ENCODE measurements at regions not wholly inside any gene's neighbourhood (a gene's known extent, or its start where the extent isn't known, plus 50 kb on each side); places are given as distances from the start of the nearest gene placed in this dataset.

- Histone ChIP-seq H3K14ac (ENCODE audit: low read length) (no peak overlapping the region), H3K4ac (ENCODE audit: low read length) (no peak overlapping the region), H3K9me3 (replicated peaks in 1 of 2; ENCODE audit: control insufficient read depth in 2 of 2, insufficient read depth in 1 of 2, low read depth in 1 of 2, low read length in 2 of 2) (no peaks in the 10 kb centered on the region), H2AK5ac (ENCODE audit: low read depth, low read length) (no peak overlapping the region), H4K91ac (ENCODE audit: low read depth, low read length, poor library complexity) (no peak overlapping the region), H2BK5ac (ENCODE audit: low read length) (no peak overlapping the region), H3K23ac (ENCODE audit: low read depth, low read length, poor library complexity) (no peak overlapping the region), H2AFZ (ENCODE audit: low read length) (no peak overlapping the region), H2BK120ac (ENCODE audit: low read depth, low read length) (no peak overlapping the region), H3K27ac (replicated peaks; ENCODE audit: low read length) (no peak overlapping the region), H3K27me3 (ENCODE audit: control insufficient read depth in 3 of 3, insufficient read depth in 3 of 3, low read depth in 1 of 3, low read length in 3 of 3) (no peaks in the 10 kb centered on the region), H2BK15ac (ENCODE audit: low read length) (no peak overlapping the region), H3K9ac (ENCODE audit: low read depth, low read length, poor library complexity) (no peak overlapping the region), H3K4me2 (ENCODE audit: insufficient read depth, low read length, poor library complexity, severe bottlenecking) (no peak overlapping the region), H3K4me3 (ENCODE audit: low read length in 2 of 2) (no peak overlapping the region), H3K18ac (ENCODE audit: low read length) (no peak overlapping the region), H2BK12ac (ENCODE audit: low read length) (no peak overlapping the region), H3K36me3 (replicated peaks in 1 of 2; ENCODE audit: control insufficient read depth in 2 of 2, insufficient read depth in 2 of 2, low read length in 2 of 2) (no peaks in the 10 kb centered on the region), H4K8ac (ENCODE audit: low read depth, low read length) (no peak overlapping the region), H3K4me1 (ENCODE audit: control insufficient read depth in 2 of 2, insufficient read depth in 1 of 2, low read depth in 1 of 2, low read length in 2 of 2) (no peaks in the 10 kb centered on the region), H3K79me1 (ENCODE audit: low read depth, low read length) (no peaks in the 10 kb centered on the region)
- no CpG with 5 or more reads among the region's 3 CpGs for WGBS, 2 donors (ENCODE audit: extremely low coverage in 2 of 2, insufficient read length in 2 of 2, insufficient replicate concordance in 1 of 2)
- DNase-seq (ENCODE audit: low spot score) = no peak
Observed at GRCh38 chr3:154898443-154898842, 181.7 kb upstream of the MME start.

GRCh38 chr3:154893813-154894212 lies 186.3 kb upstream of the MME start:
- Histone ChIP-seq H2BK5ac (ENCODE audit: low read length) (no peak overlapping the region), H3K79me1 (ENCODE audit: low read depth, low read length) (no peaks in the 10 kb centered on the region), H3K36me3 (replicated peaks in 1 of 2; ENCODE audit: control insufficient read depth in 2 of 2, insufficient read depth in 2 of 2, low read length in 2 of 2) (no peaks in the 10 kb centered on the region), H2AK5ac (ENCODE audit: low read depth, low read length) (no peak overlapping the region), H3K4me1 (ENCODE audit: control insufficient read depth in 2 of 2, insufficient read depth in 1 of 2, low read depth in 1 of 2, low read length in 2 of 2) (no peaks in the 10 kb centered on the region), H3K27me3 (ENCODE audit: control insufficient read depth in 3 of 3, insufficient read depth in 3 of 3, low read depth in 1 of 3, low read length in 3 of 3) (no peaks in the 10 kb centered on the region), H2BK15ac (ENCODE audit: low read length) (no peak overlapping the region), H2AFZ (ENCODE audit: low read length) (no peak overlapping the region), H3K9ac (ENCODE audit: low read depth, low read length, poor library complexity) (no peak overlapping the region), H3K4me3 (ENCODE audit: low read length in 2 of 2) (no peak overlapping the region), H2BK12ac (ENCODE audit: low read length) (no peak overlapping the region), H4K8ac (ENCODE audit: low read depth, low read length) (no peak overlapping the region), H3K27ac (replicated peaks; ENCODE audit: low read length) (no peak overlapping the region), H3K23ac (ENCODE audit: low read depth, low read length, poor library complexity) (no peak overlapping the region), H3K4me2 (ENCODE audit: insufficient read depth, low read length, poor library complexity, severe bottlenecking) (no peak overlapping the region), H4K91ac (ENCODE audit: low read depth, low read length, poor library complexity) (no peak overlapping the region), H3K14ac (ENCODE audit: low read length) (no peak overlapping the region), H3K18ac (ENCODE audit: low read length) (no peak overlapping the region), H3K9me3 (replicated peaks in 1 of 2; ENCODE audit: control insufficient read depth in 2 of 2, insufficient read depth in 1 of 2, low read depth in 1 of 2, low read length in 2 of 2) (no peaks in the 10 kb centered on the region), H3K4ac (ENCODE audit: low read length) (no peak overlapping the region), H2BK120ac (ENCODE audit: low read depth, low read length) (no peak overlapping the region)
- DNase-seq (ENCODE audit: low spot score) = no peak
- WGBS, 2 donors (ENCODE audit: extremely low coverage in 2 of 2, insufficient read length in 2 of 2, insufficient replicate concordance in 1 of 2) = no CpG with 5 or more reads among the region's 6 CpGs

- Histone ChIP-seq H3K18ac (ENCODE audit: low read length) (peak overlapping the region; percentile 61), H3K23ac (ENCODE audit: low read depth, low read length, poor library complexity) (no peak overlapping the region), H3K9me3 (replicated peaks in 1 of 2; ENCODE audit: control insufficient read depth in 2 of 2, insufficient read depth in 1 of 2, low read depth in 1 of 2, low read length in 2 of 2) (no peaks in the 10 kb centered on the region), H3K4me3 (ENCODE audit: low read length in 2 of 2) (no peak overlapping the region), H2BK12ac (ENCODE audit: low read length) (peak overlapping the region; percentile 35), H3K36me3 (replicated peaks in 1 of 2; ENCODE audit: control insufficient read depth in 2 of 2, insufficient read depth in 2 of 2, low read length in 2 of 2) (no peaks in the 10 kb centered on the region), H2BK5ac (ENCODE audit: low read length) (no peak overlapping the region), H3K79me1 (ENCODE audit: low read depth, low read length) (no peaks in the 10 kb centered on the region), H3K4me2 (ENCODE audit: insufficient read depth, low read length, poor library complexity, severe bottlenecking) (no peak overlapping the region), H2AFZ (ENCODE audit: low read length) (no peak overlapping the region), H3K27me3 (ENCODE audit: control insufficient read depth in 3 of 3, insufficient read depth in 3 of 3, low read depth in 1 of 3, low read length in 3 of 3) (no peaks in the 10 kb centered on the region), H2BK15ac (ENCODE audit: low read length) (no peak overlapping the region), H3K9ac (ENCODE audit: low read depth, low read length, poor library complexity) (no peak overlapping the region), H3K4ac (ENCODE audit: low read length) (no peak overlapping the region), H2AK5ac (ENCODE audit: low read depth, low read length) (no peak overlapping the region), H3K4me1 (ENCODE audit: control insufficient read depth in 2 of 2, insufficient read depth in 1 of 2, low read depth in 1 of 2, low read length in 2 of 2) (no peaks in the 10 kb centered on the region), H3K27ac (replicated peaks; ENCODE audit: low read length) (no peak overlapping the region), H4K8ac (ENCODE audit: low read depth, low read length) (no peak overlapping the region), H4K91ac (ENCODE audit: low read depth, low read length, poor library complexity) (no peak overlapping the region), H3K14ac (ENCODE audit: low read length) (peak overlapping the region; percentile 17), H2BK120ac (ENCODE audit: low read depth, low read length) (no peak overlapping the region)
- WGBS, 2 donors (ENCODE audit: extremely low coverage in 2 of 2, insufficient read length in 2 of 2, insufficient replicate concordance in 1 of 2) = no CpG with 5 or more reads among the region's 36 CpGs
- no peak for DNase-seq (ENCODE audit: low spot score)
Observed at GRCh38 chr3:154889227-154889634, 190.9 kb upstream of the MME start.

- no peaks in the 10 kb centered on the region for H3K79me1 ChIP-seq (ENCODE audit: low read depth, low read length)
- H2BK120ac ChIP-seq (ENCODE audit: low read depth, low read length) = no peak overlapping the region
- no peak overlapping the region for H2BK5ac ChIP-seq (ENCODE audit: low read length)
- H3K9me3 ChIP-seq (replicated peaks in 1 of 2; ENCODE audit: control insufficient read depth in 2 of 2, insufficient read depth in 1 of 2, low read depth in 1 of 2, low read length in 2 of 2) = no peaks in the 10 kb centered on the region
- no peak overlapping the region for H2AK5ac ChIP-seq (ENCODE audit: low read depth, low read length)
- H3K36me3 ChIP-seq (replicated peaks in 1 of 2; ENCODE audit: control insufficient read depth in 2 of 2, insufficient read depth in 2 of 2, low read length in 2 of 2) = no peaks in the 10 kb centered on the region
- no peak overlapping the region for H3K18ac ChIP-seq (ENCODE audit: low read length)
- H2BK15ac ChIP-seq (ENCODE audit: low read length) = no peak overlapping the region
- no peak overlapping the region for H3K23ac ChIP-seq (ENCODE audit: low read depth, low read length, poor library complexity)
- H3K4ac ChIP-seq (ENCODE audit: low read length) = no peak overlapping the region
- no peak for DNase-seq (ENCODE audit: low spot score)
- no peak overlapping the region for H2AFZ ChIP-seq (ENCODE audit: low read length)
- no peak overlapping the region for H4K91ac ChIP-seq (ENCODE audit: low read depth, low read length, poor library complexity)
- no peaks in the 10 kb centered on the region for H3K4me1 ChIP-seq (ENCODE audit: control insufficient read depth in 2 of 2, insufficient read depth in 1 of 2, low read depth in 1 of 2, low read length in 2 of 2)
- H3K27ac ChIP-seq (replicated peaks; ENCODE audit: low read length) = no peak overlapping the region
- H3K27me3 ChIP-seq (ENCODE audit: control insufficient read depth in 3 of 3, insufficient read depth in 3 of 3, low read depth in 1 of 3, low read length in 3 of 3) = no peaks in the 10 kb centered on the region
- H3K14ac ChIP-seq (ENCODE audit: low read length) = no peak overlapping the region
- no peak overlapping the region for H3K4me2 ChIP-seq (ENCODE audit: insufficient read depth, low read length, poor library complexity, severe bottlenecking)
- H4K8ac ChIP-seq (ENCODE audit: low read depth, low read length) = no peak overlapping the region
- H2BK12ac ChIP-seq (ENCODE audit: low read length) = no peak overlapping the region
- H3K9ac ChIP-seq (ENCODE audit: low read depth, low read length, poor library complexity) = no peak overlapping the region
- H3K4me3 ChIP-seq (ENCODE audit: low read length in 2 of 2) = no peak overlapping the region
- no CpG with 5 or more reads among the region's 3 CpGs for WGBS, 2 donors (ENCODE audit: extremely low coverage in 2 of 2, insufficient read length in 2 of 2, insufficient replicate concordance in 1 of 2)
Observed at GRCh38 chr3:154887869-154888268, 192.2 kb upstream of the MME start.
